Activated effector memory CD4-positive, alpha-beta T cell treated with Interleukin-2 at 50 U/mL for 16 hours (primary cell): ENCODE measurements at regions not wholly inside any gene's neighbourhood (a gene's known extent, or its start where the extent isn't known, plus 50 kb on each side); places are given as distances from the start of the nearest gene placed in this dataset.

Experiments
- DNase-seq: peaks from one replicate; pipeline ENCODE4 v3.0.0-alpha.2; 2020

DNA sequence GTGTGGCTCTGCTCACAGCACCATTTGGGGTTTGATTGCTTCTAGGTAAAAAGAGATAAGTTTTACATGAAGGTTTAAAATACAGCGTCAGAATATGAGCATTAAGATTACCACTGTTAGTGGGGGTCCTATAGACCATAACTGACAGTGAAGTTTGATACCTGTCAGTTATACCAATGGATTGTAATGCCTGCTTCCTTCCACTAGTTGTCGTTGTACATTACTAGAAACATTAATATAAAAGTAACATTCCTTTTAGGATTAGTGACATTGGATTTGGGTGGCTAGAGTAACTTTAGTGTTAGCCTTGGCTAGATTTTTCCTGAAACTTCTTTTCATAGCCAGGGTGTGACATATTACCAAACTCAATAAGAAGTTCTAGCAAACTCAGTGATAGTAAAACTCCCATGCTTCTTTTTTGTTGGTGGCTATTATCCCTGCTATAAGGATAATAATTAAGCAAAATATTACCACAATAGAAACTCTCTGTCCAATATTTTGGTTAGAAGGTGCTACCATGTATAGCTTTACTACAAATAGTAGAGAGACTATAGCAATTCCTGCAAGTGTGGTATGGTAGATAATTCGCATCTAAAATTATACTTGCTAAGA is 57.1 kb downstream of the FAM181B start:
- DNase-seq = no peak

DNA sequence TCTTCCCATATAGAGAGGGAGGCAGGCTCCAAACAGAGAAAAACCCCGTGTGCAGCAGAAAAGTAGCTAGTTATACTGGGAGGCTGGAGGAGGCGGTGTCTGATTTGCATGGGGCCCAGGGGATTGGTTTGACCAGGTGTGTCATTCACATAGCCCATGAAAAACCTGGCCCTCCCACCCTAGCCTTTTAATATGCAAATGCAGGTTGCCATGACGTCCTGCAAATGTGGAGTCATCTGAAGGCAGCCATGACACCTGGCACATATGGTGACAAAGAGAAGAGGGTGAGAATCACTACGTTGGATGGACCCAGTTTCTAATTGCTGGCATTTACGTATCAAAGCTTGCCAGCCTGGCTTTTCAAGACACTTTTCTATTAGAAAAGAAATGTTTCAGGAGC is 57.8 kb downstream of the FAM181B start:
- no peak for DNase-seq

- DNase-seq = no peak
These were observed 60.0 kb downstream of the FAM181B start for GRCh38 chr11:82673631-82674030.

GRCh38 chr11:82671451-82671850 is 62.2 kb downstream of the FAM181B start:
- DNase-seq = no peak

DNA sequence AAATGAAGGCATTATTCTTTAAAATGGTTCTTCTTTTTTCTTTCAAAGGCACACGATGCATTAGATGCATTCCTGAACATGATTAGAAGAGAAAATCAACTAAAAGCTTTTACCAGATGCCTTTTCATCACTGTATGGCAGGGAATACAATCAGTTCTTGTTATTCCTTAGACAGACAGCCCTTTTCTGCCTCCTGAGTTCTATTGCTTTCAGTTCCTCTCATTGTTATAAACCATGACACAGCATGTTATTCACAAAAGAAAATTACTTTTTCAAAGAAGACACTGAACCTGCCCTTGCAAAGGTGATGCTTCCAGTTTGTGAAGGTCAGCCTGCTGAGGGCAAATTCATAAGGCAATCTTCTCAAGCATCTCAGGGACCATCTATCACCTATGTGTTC is 70.1 kb downstream of the FAM181B start:
- no peak for DNase-seq

DNA sequence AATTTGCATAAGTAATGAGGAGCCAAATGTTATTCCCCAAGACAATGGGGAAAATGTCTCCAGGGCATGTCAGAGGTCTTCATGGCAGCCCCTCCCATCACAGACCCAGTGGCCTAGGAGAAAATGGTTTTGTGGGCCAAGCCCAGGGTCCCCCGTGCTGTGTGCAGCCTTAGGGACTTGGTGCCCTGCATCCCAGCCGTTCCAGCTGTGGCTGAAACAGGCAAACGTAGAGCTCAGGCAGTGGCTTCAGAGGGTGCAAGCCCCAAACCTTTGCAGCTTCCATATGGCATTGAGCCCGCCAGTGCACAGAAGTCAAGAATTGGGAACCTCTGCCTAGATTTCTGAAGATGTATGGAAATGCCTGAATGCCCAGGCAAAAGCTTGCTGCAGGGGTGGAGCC is 79.9 kb downstream of the FAM181B start:
- no peak for DNase-seq

DNA sequence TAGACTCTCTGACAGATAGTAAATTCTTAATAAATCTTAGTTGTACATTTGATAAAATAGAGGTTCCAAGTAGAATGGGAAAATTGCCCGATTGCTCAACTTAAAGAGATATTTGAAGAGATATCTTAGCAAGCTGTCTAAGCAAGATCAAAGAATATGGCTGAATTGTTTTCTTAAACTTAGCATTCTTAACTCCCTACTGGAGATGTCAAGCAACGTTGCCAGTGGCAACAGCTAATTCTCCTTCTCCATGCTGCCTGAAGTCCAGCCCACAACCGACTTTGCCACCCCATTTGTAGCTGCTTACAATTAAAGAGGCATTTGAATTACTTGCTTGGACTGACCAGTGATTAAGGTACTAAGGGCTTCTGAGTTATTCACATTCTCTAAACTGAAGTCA is 94.4 kb downstream of the FAM181B start:
- no peak for DNase-seq

DNA sequence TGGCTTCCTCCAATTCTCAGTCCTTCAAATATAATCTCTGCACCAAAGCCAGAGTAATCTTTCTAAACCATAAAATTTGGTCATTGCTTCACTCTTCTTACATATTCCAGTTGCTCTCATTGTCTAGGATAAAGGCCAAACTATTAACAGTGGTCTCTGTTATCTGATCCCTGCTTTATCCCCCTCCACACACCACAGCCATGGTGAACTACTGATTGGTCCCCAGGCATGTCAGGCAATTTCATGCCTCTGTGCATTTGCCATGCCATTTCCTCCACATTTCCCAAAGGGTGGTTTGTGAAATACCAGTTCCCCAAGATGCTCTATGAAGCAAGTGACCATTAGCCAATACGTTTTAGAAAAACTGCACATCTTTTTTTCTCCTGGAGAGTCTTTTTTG is 97.0 kb downstream of the FAM181B start:
- no peak for DNase-seq

GRCh38 chr11:82634091-82634490 is 99.6 kb downstream of the FAM181B start:
- no peak for DNase-seq

DNA sequence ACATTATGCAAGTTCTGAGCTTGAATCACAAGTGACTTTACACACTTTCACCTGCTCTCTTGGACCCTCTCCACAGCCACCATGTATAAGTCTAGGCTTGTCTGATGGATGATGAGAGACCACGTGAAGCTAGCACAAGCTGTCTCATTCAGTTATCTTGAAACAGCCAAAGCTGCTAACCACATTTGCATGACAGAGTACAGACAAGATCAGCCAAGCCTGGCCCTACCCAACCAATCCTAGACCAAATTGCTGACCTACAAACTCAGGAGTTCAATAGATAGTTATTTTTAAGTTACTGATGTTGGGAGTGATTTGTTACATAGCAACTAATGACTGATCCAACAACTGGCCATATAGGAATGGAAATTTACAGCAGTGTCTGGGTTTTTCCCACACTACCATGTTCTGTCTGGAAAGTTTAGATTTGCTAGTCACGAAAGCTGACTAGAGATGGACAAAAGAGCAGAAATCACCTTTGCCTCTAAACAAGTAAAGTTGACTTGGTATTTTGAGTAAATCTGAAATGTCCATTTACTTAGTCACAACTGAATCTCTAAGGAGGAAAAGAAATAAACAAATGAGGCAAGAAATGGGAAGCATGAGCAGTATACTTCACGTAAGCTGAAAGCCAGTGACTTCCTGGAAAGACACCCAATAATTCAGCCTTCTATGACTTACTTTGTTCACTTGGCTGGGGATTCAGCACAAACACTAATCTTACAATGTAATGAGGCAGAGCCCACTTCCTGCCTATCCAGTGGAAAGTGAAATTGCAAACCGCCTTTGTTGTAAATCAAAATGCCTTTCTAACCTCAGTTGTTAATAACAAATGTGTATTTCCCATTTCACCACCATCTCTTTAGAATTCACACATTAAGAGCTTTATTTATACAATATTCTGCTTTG is 101.7 kb downstream of the FAM181B start:
- DNase-seq = no peak

GRCh38 chr11:82610671-82611070 is 123.0 kb downstream of the FAM181B start:
- no peak for DNase-seq

- no peak for DNase-seq
These were observed 126.9 kb downstream of the FAM181B start for GRCh38 chr11:82606738-82607137.

- no peak for DNase-seq
These were observed 132.0 kb downstream of the FAM181B start for GRCh38 chr11:82601711-82602110.

DNA sequence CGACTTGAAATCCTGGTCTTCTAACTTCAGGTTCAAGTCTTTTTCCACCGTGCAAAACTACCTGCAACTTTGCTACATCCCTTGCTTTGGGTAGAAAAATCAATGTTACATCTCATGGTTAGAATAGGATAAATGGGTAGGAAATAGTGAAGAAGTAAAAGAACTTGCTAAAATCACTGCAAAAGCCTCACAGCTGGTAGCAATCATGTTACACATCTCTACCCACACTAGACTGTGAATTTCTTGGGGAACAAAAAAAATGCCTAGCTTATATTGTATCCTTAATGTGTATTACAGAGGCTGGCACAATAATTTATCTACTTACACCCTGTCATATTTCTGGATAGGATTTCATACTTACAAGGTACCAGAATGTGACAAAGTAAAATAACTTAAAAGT is 133.8 kb downstream of the FAM181B start:
- no peak for DNase-seq

GRCh38 chr11:82586581-82586980 is 147.1 kb downstream of the FAM181B start:
- DNase-seq = no peak

- DNase-seq = no peak
These were observed 156.4 kb downstream of the FAM181B start for GRCh38 chr11:82577246-82577645.

GRCh38 chr11:82560836-82561235 is 172.8 kb downstream of the FAM181B start:
- DNase-seq = no peak

DNA sequence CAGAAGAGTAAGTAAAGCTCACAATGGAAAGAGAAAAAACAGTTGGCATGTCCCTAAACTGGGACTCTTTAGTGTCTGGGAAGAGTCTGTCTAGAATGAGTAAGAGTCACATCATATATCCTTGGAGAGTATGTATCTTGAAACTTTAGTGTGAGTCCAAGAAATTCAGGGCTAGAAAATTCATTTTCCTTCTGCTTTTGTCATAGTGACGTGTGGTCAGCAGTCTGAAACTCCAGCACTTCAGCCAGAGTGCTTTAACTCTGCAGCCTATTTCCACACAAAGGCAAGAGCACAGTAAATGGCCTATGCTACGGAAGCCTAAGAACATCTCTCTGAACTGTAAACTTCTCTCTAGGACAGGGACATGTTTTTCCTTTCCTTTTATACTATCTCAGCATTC is 174.1 kb downstream of the FAM181B start:
- no peak for DNase-seq

- DNase-seq = no peak
These were observed 176.4 kb downstream of the FAM181B start for GRCh38 chr11:82557274-82557673.

- DNase-seq = no peak
These were observed 177.5 kb downstream of the FAM181B start for GRCh38 chr11:82556210-82556609.

DNA sequence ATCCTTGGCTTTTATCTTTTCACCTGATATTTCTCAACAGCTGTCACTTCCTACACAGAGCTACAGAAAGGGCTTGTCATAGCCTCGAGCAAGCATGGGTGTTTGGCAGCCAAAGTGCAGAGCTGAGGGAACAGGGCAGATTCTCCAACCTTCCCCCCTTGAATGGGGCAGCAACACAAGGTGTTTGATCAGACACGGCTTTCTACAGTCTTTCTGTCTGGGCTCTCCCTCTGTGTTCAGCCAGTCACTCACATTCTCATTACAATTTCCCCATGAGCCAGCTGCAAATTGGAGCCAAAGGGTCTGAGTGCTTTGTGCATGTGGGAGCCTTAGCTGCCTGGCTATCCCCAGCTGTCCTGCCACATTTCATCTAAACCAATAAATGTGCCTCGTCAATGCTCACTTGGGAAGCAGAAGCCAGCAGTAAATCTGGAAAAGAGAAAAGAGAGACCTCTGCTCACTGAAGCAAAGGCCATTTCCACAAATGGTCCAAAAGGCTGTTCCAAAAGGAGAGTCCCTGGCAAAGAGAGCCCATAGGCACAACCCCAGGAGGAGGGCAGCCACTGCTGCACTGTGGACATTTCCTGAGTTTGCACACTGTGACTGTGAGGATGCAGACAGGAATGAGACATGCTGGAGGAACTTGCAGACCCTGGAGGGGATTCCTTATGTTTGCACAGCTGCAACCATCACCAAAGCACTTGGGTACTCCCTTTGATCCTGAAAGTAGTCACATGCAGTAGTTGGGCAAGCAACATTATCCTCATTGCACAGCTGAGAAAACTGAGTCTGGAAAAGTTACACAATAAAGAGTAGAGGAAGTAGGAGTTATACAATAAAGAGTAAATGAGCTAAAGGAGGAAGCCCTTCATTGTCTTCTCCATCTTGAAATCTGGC is 186.8 kb downstream of the FAM181B start:
- no peak for DNase-seq

GRCh38 chr11:82539669-82540068 is 194.0 kb downstream of the FAM181B start:
- no peak for DNase-seq

DNA sequence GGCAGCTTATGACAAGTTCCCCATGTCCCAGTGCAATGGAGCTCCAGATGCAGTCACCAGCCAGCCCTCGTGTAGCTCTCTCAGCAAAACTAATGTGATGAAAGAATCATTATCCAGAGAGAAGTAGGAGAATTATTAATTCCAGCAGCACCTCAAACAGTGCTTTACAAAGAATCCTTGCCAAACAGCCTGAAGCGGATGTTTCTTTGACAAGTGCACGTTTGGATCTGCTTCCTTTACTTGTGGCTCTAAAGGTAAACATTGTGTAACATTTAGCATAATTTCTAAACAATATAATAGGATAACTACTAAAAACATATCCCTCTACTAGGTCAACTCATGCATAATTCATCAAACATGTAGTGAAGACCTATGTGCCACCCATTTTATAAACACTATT is 197.0 kb downstream of the FAM181B start:
- DNase-seq = no peak
